NCI-H82 treated with DMSO at 0.1 percent for 48 hours (cell line): ENCODE measurements at regions not wholly inside any gene's neighbourhood (a gene's known extent, or its start where the extent isn't known, plus 50 kb on each side); places are given as distances from the start of the nearest gene placed in this dataset.
"Not testable (repeated sequence)": the region's sequence is repeated elsewhere in the genome, so short reads cannot be mapped to it uniquely, and the experiment has no call there.

Source experiments
- DNase-seq: peaks from one replicate; lab custom pipeline; 2025; ENCODE audit not compliant: unreplicated experiment; lab: John Stamatoyannopoulos, UW

DNA sequence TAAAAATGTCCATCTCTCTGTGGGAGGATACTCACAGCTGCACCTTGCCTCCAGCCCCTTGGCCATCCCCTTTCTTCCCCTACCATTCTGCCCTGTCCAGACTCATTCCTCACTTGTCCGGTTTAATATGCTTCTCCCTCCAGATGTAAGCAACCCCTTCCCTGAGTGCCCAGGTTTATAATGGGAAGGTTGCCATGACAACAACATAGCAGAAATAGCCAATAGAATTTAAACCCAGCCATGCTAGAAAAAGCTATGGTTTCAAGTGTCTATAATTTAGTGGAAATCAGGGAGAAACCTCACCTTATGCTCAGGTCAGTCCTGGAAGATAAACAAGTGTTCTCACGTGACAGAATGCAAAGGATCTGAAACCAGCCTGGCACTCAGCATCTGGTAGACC lies 196.0 kb upstream of the FZD8 start:
- no peak for DNase-seq

DNA sequence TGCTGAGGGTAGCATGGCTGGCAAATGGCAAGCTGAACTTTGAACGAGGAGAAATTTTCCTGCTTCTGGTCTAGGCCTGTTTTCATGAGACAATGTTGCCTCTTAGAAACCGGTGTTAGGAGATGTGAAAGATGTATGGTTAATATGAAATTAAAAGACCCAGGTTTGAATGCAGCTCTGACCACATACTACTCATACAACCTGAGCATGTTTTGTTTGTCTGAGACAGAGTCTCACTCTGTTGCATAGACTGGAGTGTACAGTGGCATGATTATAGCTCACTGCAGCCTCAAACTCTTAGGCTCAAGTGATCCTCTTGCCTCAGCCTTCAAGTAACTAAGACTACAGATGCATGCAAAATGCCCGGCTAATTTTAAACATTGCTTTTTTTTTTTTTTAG lies 193.4 kb upstream of the FZD8 start:
- DNase-seq = no peak

DNA sequence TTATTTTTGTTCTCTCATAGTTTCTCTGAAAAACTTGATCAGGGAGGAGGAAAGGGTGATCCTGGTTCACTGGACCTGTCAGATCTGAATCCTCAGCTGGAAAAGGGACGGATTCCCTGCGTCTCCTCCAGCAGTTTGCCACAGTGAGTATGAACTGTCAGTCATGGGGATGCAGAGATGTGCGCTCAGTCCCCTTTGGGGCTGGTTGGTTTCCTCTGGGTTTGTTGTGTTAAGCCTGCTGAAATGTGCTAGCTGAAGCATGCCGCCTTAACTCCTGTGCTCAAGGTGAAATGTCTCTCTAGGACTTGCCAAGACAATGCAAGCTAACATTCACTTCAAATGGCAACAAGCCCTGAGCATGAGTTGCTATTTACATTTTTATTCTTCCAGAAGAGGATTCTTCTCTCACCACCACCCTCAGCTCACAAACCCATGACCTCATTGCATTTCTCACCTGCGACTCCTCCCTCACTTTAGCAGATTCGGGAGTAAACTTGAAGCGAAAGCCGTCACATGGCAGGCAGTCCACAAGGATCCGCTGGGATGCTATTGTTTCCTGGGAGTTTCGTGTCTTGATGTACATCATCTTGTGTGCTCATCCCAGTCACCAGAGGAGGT lies 192.9 kb upstream of the FZD8 start:
- DNase-seq = no peak

DNA sequence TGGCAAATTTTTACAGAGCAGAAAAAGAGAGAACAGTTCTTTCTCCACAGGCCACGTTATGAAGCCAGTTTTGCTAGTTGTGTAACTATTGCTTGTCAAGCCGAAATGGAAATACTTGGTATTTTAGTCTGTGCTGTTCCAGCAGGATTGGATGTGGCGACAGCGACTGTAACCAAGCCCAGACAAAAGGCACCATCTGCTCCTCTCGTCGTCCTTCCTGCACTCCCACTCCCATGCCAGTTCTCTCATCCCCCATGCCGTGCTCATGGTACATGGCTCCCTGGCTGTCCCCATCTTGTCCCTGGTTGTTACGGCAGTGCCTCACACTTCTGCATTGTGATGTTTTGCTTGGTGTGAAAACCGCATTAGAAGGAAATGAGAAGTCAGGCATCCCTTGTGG lies 185.7 kb upstream of the FZD8 start:
- no peak for DNase-seq

DNA sequence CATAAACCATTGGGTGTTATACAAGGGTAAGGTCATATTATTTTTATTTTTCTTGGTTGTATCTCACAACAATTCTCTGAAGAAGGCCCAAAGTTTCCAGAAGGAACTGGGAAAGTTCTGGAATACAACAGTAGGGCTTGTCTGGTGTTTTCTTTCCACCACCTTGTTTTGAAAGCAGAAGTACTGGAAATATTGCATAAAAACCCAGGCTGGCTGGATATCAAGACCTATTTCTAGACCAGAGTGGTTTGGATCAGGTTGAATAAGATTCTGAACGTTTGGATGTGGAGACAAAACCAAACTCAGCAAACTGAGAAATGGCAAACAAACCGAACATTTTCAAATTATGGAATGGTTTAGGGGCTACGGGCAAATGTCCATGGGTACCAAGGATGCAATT lies 182.6 kb upstream of the FZD8 start:
- DNase-seq = no peak

DNA sequence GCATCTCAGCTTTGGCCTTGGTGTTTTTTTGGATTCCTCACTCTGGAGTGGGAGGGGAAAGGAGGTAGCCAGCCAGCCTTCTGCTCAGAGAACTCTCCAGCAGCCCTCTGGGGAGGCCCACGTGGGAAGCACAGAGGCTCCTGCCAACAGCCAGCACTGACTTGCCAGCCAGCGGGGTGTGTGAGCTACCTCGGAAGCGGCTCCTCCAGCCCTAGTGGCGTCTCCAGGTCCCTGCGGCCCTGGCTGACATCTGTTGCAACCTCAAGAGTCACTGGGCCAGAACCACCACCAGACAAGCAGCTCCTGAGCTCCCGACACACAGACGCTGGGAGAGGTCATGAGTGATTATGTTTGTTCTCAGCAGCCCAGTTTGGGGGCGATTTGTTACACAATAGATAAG lies 180.2 kb upstream of the FZD8 start:
- DNase-seq = no peak

DNA sequence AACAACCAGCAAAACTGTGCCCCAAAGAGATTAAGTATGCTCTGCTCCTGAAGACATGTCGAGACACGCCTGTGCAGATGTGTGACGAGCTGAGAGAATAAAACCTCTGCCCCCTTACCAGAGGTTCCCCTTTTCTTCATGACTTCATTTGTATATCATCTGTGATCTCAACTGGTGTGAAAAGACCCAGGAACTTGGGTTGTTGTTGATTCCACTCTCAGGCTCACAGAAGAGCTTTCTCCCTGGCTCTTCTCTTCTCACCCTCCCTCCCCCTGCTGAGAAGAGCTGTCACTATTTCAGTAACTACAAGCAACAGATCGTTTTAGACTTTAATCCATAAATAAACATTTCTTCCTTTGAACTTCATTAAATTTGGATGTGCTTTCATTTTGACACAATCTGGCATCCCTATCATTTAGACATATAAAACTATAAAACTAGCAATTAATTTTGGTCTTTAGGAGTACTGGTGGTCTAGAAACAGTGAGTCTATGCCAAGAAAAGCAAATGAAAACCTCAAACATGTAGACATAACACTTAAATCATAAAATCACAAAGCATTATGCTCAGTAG lies 179.3 kb upstream of the FZD8 start:
- no peak for DNase-seq

DNA sequence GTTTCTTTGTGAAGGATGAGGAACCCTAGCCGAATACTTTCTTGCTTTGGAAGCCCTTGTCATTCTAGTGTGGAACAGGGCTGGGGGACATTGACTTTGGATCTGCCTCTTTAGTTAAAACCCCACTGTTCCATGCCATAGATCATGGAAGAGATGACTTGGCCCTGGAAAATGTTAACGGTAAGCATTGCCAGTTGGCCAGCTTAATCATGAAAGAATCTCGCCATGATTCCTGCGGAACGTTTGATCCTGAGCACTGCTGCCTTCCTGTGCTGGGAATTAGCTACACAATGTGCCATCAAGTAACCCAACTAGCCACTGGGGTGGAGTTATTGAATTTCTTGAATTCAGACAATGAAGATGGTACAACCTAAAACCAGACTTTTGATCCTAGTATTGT lies 177.6 kb upstream of the FZD8 start:
- DNase-seq = no peak

DNA sequence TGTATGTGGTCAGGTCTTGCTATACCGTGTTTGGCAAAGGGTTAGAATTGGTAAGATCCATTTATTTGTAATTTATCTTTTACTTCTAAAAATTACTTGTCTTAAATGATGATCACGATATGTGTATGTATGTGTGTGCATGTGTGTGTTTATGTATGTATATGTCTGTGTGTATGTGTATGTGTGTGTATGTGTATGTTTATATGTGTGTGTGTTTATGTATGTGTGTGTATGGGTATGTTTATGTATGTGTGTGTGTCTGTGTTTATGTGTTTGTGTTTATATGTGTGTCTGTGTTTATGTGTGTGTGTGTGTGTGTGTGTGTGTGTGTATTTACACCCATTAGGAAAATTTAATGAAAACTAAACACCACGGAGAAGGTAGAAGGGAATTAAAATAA lies 176.9 kb upstream of the FZD8 start:
- no peak for DNase-seq

DNA sequence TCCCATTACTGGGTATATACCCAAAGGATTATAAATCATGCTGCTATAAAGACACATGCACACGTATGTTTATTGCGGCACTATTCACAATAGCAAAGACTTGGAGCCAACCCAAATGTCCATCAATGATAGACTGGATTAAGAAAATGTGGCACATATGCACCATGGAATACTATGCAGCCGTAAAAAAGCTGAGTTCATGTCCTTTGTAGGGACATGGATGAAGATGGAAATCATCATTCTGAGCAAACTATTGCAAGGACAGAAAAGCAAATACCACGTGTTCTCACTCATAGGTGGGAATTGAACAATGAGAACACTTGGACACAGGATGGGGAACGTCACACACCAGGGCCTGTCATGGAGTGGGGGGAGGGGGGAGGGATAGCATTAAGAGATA lies 175.0 kb upstream of the FZD8 start:
- DNase-seq = not testable (repeated sequence)

DNA sequence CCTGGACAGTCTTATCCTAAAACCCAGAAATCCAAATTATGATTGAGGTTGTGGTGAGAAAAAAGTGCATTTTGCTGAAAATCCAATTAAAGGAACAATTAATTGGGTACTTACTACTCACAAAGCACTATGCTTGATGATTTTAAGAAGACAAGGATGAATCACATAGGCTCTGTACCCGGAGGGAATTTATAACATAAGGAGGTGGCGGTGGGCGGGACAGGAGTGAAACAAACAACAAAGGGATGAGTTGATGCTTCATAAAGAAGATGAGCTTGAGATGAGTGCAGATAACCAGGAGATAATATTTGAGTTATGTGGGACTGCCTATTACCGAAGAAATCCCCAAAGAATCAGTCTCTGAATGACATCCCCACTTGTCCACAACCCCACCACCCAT lies 171.1 kb upstream of the FZD8 start:
- DNase-seq = peak; percentile 57

DNA sequence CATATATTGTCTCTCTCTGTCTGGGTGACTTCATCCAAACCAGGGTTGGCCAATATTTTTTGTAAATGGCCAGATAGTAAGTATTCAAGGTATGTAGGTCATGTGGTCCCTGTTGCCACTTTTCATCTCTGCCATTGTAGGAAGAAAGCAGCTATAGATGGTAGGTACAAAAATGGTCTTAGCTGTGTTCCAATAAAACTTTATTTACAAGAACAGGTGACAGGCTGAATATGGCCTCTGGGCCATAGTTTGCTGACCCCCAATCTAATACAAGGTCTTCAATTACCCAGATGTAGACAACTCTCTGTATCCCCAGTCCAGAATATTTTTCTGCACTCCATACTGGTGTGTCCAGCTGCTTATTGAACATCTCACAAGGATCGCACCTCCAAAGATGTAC lies 166.2 kb upstream of the FZD8 start:
- no peak for DNase-seq

DNA sequence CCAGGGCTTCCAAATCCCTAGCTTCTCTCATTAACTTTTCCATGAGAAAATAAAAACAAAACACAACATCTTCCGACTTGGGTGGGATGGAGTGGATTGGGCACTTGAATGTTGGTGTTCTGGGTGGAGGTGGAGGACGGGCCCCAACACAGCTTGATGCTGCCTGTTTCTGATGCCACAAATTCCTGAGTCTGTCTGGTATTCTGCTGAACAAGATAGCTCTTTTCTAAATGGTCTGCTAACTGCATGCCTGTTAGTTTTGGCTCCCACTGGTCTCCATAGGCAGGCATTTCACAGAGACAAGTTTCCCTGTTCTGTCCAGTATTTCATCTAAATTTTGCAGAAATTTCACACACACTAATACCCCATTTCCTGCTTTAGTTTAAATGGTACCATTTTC lies 160.9 kb upstream of the FZD8 start:
- no peak for DNase-seq

DNA sequence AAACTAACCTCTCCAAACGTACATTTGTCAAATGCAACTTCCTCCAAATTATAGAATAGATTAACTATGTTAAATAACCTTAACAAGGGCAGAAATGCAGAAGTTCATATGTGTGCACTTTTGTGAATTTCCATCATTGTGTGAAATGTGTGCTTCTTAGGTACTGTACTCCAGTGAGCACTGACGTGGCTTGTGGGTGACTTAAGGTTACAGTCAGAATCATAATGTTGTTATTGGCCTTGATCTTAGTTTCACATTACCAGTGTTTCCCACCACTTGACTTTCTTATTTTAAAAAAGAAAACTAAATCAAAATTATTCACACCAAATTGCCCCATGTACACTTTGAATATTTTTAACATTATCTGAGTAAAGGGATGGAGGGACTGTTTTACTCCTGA lies 155.1 kb upstream of the FZD8 start:
- no peak for DNase-seq

DNA sequence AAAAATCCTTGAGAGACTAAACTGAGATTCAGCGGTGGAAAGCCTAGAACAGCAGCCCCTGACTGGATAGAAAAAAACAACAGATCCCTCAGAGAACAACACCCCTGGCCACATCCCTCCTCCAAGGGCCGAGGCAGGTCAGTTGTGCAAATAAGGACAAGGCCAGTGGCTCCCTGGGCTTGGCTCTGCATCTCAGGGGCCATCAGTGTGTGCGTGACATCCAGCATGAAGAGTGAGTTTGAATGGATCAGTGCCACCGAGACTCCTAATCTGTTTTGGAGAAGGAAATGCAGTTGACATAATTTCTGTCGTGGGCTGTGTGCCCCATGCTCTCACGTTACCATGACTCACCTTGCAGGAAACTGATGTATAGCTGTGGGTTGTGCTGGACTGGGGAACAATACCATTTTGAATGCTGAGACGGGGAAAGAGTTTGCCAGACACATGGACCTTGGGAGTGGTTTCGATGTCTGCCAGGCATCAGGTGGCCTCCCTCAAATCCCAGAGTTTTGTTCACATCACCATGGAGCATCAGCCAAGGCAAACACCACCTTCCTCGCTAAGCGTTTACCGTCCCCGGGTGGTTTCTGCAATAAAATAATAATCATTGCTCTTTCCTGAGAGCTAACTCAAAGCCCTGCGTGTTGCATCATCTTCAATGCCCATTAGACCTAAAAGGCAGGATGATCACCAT lies 153.2 kb upstream of the FZD8 start:
- no peak for DNase-seq

DNA sequence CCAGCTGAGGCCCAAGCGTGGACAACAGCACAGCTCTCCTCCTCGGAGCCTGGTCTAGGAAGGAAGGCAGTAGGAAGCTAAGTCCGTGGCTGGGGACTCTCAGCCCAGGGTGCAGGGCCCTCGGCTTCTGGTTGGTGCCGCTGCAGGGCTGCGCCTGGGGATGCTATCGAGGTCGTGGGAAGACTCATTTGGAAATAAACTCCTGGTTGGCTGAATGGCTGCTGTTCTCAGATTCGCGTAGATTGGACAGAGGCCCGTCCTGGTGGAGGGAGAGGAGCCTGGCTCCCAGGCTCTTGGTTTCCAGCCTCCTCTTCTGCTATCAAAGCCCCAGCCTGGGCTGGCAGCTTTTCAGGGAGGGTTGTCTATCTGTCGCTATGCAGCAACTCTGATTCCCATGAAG lies 152.6 kb upstream of the FZD8 start:
- no peak for DNase-seq

DNA sequence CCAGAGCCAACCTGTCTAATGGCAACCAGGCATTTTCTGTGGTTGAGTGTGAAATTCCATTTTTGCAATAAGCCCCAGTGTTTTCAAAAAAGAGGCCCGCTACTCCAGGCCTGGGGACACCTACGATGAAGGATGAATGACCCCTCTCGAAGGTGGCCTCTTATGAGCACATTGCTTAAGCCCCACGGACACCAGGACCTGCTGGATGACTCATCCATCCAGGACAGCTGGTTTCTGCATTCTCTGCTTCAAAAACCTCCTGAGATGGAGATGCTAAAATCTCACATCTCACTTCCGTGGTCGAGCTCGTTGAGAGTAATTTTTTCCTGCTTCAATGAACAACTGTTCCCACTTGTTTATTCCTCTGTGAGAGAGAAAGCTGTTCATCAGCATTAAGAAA lies 150.2 kb upstream of the FZD8 start:
- DNase-seq = no peak

DNA sequence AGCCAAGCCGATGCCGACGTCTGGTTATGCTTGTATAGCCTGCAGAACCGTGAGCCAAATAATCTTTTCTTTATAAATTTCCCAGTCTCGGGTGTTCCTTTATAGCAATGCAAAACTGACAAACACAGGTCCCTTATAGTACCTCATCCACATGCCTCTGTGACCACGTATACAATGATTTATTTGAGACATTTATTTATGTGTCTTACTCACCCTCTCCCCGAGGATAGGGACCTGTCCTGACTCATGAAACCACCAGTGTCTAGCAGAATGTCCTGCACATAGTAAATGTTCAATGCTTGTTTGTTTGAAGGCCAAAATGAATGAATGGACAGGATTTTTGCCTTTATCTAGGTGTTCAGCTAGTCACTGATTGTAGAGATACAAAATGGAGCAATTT lies 147.9 kb upstream of the FZD8 start:
- no peak for DNase-seq

DNA sequence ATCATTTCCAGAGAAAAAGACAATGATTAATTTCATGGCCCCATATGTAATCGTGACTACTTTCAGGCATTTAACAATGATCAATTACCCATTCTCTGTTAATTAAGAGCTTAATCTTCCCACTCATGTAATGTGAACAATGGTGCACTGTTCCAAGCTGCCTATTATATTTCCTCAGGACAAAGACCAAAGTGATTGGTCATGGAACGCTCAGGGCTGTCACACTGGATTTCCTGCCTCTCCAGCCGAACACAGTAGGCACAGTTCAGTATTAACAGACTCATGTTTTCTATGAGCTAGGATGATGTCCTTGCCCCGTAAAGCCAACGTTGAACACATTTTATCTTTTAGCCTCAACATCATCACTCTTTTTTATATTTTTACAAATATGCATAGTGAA lies 142.7 kb upstream of the FZD8 start:
- DNase-seq = no peak

DNA sequence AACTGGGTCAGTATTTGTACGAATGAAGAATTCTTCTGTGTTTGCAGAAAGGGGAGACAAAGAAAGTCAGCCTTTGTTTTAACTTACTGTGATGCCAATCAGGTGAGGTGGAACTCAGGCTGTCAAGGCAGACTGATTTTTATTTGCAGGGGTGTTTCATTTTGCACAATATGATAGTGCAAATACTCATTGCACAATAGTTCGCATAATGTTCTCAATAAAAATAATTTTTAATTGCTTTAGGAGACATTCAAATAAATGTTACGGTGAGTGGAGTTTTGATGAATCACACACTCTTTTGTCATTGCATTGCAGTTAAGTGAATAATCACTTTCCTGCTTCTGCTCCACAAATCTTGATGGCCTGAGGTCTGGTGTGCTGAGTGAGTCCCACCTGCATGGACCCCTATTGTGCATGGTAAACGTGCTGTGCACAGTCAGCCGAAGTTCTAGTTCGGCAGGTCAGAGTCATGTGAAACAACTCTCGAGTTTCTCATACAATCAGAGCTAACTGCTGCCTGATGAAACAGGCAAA lies 141.3 kb upstream of the FZD8 start:
- DNase-seq = no peak

DNA sequence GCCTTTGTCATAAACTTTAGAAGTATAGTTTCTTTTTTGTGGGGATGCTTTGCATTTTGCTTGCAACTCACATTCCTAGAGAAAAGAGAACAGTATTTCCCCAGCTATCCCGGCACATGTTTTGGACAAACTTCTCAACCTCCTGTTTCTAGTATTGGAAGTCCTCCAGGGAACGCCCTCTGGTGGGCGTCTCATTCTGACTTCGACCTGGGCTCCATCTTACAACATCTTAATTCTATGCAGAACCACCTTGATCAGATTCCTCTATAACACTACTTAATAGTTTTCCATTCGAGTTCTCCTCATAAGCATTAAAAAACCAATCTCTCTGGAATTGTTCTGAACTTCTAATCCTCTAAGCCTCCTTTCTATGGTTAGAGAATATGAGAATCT lies 139.5 kb upstream of the FZD8 start:
- peak; percentile 0 for DNase-seq

DNA sequence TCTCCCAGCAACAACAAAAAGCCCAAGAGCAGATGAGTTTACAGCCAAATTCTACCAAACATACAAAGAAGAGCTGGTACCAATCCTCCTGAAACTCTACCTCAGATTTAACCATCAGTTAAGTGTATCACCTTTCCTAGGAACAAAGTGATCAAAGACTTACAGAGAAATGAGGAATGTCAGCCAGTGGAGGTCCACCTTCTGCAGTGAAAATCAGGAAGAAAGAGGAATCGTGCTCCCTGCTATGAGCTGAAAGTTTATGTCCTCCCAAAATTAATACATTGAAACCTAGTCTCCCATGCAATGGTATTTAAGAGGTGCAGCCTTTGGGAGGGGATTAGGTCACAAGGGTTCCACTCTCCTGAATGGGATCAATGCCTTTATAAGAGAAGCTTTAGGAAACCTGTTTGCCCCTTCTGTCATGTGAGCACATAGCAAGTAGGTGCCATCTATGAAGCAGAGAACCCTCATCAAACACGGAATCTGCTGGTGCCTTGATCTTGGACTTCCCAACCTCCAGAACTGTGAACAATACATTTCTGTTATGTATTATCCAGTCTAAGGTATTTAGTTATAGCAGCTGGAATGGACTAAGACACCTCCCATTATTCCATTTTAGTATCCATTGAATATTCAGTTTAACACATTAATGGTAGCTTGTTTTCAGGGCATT lies 139.0 kb upstream of the FZD8 start:
- DNase-seq = no peak
